ENCODE measurements at regions not wholly inside any gene's neighbourhood (a gene's known extent, or its start where the extent isn't known, plus 50 kb on each side); places are given as distances from the start of the nearest gene placed in this dataset.
"Not testable (repeated sequence)": the region's sequence is repeated elsewhere in the genome, so short reads cannot be mapped to it uniquely, and the experiment has no call there.

DNA sequence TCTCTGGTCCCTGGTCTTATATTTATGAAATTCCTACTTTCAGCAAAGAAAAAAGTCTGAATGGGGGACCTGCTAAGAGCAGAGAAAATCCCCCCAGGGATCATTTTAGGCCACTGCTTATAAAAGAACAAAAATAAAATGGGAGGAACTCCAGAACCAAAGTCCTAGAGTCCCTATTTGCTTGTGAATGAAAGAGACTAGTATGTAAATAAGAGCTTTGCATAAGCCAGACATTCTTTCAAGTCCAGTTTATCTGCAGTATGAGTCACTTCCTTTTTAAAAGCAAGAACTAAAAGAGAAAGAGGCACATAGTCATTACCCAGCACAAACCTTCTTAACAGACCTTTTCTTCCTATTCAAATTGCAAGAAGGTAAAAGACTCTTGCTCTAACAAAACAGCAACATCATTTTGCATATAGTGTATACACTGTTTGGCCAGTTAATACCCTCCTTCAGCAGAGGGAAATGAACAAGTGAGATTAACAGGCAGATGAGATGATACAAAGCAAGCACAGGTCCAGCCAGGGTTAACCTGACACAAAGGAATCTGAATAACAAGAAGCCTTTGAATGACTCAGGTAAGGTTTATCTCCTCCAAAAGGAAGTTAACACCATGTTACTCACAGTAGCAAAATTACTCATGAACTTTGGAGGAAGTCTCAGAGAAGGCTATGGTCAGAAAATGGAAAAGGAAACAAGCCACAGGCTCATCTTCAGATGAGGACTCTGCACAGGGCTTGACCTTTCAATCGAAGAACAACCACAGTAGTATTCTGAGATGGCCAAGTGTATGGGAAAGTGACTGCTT lies 87.3 kb downstream of the PHLDA1 start:
- H3K9me3 ChIP-seq (ENCODE audit: control insufficient read depth, low read length) = no peaks in the 10 kb centered on the region
- no peak for DNase-seq
- H3K36me3 ChIP-seq (ENCODE audit: control insufficient read depth, insufficient read depth, low read length) = no peaks in the 10 kb centered on the region
- no peaks in the 10 kb centered on the region for H3K27me3 ChIP-seq (replicated peaks; ENCODE audit: control insufficient read depth, insufficient read depth, low read length, poor library complexity, severe bottlenecking)
- H3K4me3 ChIP-seq (ENCODE audit: insufficient read depth, low read depth, low read length, poor library complexity, severe bottlenecking) = no peak overlapping the region
- peak overlapping the region; percentile 47 for H3K27ac ChIP-seq (ENCODE audit: insufficient read depth, low read length, poor library complexity, severe bottlenecking)
- H3K4me1 ChIP-seq (ENCODE audit: control insufficient read depth, insufficient read depth, low read length, poor library complexity, severe bottlenecking) = peaks cover 12% of the 10 kb centered on the region

GRCh38 chr12:75943730-75944096 lies 87.9 kb downstream of the PHLDA1 start:
- Histone ChIP-seq H3K27me3 (replicated peaks; ENCODE audit: control insufficient read depth, insufficient read depth, low read length, poor library complexity, severe bottlenecking) (no peaks in the 10 kb centered on the region), H3K4me3 (ENCODE audit: insufficient read depth, low read depth, low read length, poor library complexity, severe bottlenecking) (no peak overlapping the region), H3K4me1 (ENCODE audit: control insufficient read depth, insufficient read depth, low read length, poor library complexity, severe bottlenecking) (peaks cover 12% of the 10 kb centered on the region), H3K36me3 (ENCODE audit: control insufficient read depth, insufficient read depth, low read length) (no peaks in the 10 kb centered on the region), H3K27ac (ENCODE audit: insufficient read depth, low read length, poor library complexity, severe bottlenecking) (peak overlapping the region; percentile 47), H3K9me3 (ENCODE audit: control insufficient read depth, low read length) (no peaks in the 10 kb centered on the region)
- no peak for DNase-seq

- peaks cover 12% of the 10 kb centered on the region for H3K4me1 ChIP-seq (ENCODE audit: control insufficient read depth, insufficient read depth, low read length, poor library complexity, severe bottlenecking)
- H3K9me3 ChIP-seq (ENCODE audit: control insufficient read depth, low read length); H3K36me3 ChIP-seq (ENCODE audit: control insufficient read depth, insufficient read depth, low read length); H3K27ac ChIP-seq (ENCODE audit: insufficient read depth, low read length, poor library complexity, severe bottlenecking); H3K4me3 ChIP-seq (ENCODE audit: insufficient read depth, low read depth, low read length, poor library complexity, severe bottlenecking); DNase-seq; H3K27me3 ChIP-seq (replicated peaks; ENCODE audit: control insufficient read depth, insufficient read depth, low read length, poor library complexity, severe bottlenecking): not testable (repeated sequence)
These were observed 89.9 kb downstream of the PHLDA1 start for GRCh38 chr12:75941661-75942060.

DNA sequence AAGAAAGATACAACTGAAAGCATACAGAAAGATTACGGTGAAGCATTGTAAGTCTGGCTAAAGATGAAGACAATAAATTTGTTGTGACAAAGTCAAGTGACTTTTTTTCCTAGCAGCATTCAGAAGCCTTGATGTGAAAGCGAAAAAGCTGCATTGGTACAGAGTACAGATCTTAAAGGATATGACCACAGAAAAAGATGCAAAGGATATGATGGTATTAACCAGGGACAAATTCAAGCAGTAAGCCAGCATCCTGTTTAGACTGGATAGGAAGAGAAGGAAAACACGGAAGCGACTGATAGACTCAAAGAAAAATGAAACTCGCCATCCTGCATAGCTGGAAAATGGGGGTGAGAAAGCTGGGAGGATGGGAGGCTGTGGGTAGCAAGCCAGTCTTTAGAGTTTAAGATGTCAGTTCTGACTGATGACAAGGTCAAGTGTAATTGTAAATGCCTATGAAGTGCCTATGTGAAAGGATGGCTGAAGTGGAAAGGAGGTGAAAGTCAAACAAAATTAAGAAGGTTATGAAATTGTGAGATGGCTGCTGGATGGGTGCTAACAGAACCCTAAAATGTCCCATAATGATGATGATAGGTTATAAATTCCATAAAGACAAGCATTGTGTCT lies 92.4 kb downstream of the PHLDA1 start:
- no peak for DNase-seq
- no peaks in the 10 kb centered on the region for H3K9me3 ChIP-seq (ENCODE audit: control insufficient read depth, low read length)
- no peaks in the 10 kb centered on the region for H3K36me3 ChIP-seq (ENCODE audit: control insufficient read depth, insufficient read depth, low read length)
- no peaks in the 10 kb centered on the region for H3K27me3 ChIP-seq (replicated peaks; ENCODE audit: control insufficient read depth, insufficient read depth, low read length, poor library complexity, severe bottlenecking)
- no peak overlapping the region for H3K27ac ChIP-seq (ENCODE audit: insufficient read depth, low read length, poor library complexity, severe bottlenecking)
- H3K4me1 ChIP-seq (ENCODE audit: control insufficient read depth, insufficient read depth, low read length, poor library complexity, severe bottlenecking) = peaks cover 7% of the 10 kb centered on the region
- H3K4me3 ChIP-seq (ENCODE audit: insufficient read depth, low read depth, low read length, poor library complexity, severe bottlenecking) = no peak overlapping the region

DNA sequence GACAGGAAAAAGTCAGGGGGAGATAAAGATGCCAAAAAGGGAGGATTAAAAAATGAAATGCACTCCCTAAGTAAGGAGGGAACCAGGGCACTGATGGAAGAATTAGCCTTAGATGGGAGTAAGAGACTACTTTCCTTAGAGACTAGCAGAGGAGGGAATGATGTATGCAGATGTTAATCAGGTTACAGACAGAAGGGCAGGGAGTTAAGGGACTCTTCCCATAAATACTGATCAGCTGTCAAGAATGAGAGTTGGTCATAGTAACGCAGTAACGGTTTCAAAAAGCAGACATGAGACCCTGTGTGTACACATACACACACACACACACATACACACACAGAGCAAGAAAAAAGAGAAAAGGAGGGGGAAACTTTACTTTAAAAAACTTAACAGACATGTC lies 93.4 kb downstream of the PHLDA1 start:
- H3K27ac ChIP-seq (ENCODE audit: insufficient read depth, low read length, poor library complexity, severe bottlenecking) = no peak overlapping the region
- no peaks in the 10 kb centered on the region for H3K36me3 ChIP-seq (ENCODE audit: control insufficient read depth, insufficient read depth, low read length)
- H3K27me3 ChIP-seq (replicated peaks; ENCODE audit: control insufficient read depth, insufficient read depth, low read length, poor library complexity, severe bottlenecking) = no peaks in the 10 kb centered on the region
- peaks cover 6% of the 10 kb centered on the region for H3K4me1 ChIP-seq (ENCODE audit: control insufficient read depth, insufficient read depth, low read length, poor library complexity, severe bottlenecking)
- no peaks in the 10 kb centered on the region for H3K9me3 ChIP-seq (ENCODE audit: control insufficient read depth, low read length)
- no peak for DNase-seq
- H3K4me3 ChIP-seq (ENCODE audit: insufficient read depth, low read depth, low read length, poor library complexity, severe bottlenecking) = no peak overlapping the region

- Histone ChIP-seq H3K9me3 (ENCODE audit: control insufficient read depth, low read length) (no peaks in the 10 kb centered on the region), H3K27me3 (replicated peaks; ENCODE audit: control insufficient read depth, insufficient read depth, low read length, poor library complexity, severe bottlenecking) (no peaks in the 10 kb centered on the region), H3K4me3 (ENCODE audit: insufficient read depth, low read depth, low read length, poor library complexity, severe bottlenecking) (no peak overlapping the region), H3K27ac (ENCODE audit: insufficient read depth, low read length, poor library complexity, severe bottlenecking) (no peak overlapping the region), H3K36me3 (ENCODE audit: control insufficient read depth, insufficient read depth, low read length) (no peaks in the 10 kb centered on the region), H3K4me1 (ENCODE audit: control insufficient read depth, insufficient read depth, low read length, poor library complexity, severe bottlenecking) (peaks cover 6% of the 10 kb centered on the region)
- DNase-seq = no peak
These were observed 94.1 kb downstream of the PHLDA1 start for GRCh38 chr12:75937486-75937885.

DNA sequence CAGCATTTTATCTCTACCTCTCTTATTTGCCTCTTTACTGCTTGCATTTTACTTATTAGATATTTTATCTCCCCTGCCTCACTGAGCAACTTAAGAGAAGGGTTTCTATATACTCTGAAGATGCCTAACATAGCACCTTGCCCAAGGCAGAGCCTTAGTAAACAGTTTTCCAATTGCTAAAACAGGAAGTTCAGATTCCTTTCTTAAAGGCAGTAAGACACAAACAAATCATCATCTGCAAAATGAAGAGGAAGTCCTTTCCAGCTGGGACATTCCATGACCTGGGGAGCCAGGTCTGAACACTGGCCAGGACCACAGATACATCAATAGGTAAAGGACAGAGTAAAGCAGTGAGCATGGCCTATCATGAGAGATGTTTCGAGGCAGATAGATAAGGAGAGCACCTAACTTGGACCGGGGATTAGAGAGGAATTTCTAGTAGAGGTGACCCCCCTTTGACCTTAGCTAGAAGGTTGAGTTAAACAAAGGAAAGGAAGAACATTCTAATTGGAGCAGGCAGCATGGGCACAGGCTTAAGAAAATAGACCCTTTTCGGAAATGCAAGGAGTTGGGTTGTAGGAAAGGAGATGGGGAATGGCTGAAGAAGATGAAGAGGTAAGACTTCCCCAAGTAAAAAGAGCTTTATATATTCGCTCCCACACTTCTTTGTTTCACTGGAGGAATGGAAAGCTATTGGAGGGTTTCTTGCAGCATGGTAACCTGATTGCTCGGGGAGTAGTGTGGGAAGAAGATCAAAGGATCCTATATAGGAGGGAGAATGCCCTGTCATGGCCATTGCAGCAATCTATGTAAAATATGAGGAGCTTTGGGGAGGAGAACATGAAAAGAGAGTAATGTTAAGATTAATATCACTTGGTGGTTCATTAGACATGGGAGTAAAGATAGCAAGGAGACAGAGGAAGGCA lies 94.8 kb downstream of the PHLDA1 start:
- no peak overlapping the region for H3K4me3 ChIP-seq (ENCODE audit: insufficient read depth, low read depth, low read length, poor library complexity, severe bottlenecking)
- H3K27ac ChIP-seq (ENCODE audit: insufficient read depth, low read length, poor library complexity, severe bottlenecking) = no peak overlapping the region
- H3K4me1 ChIP-seq (ENCODE audit: control insufficient read depth, insufficient read depth, low read length, poor library complexity, severe bottlenecking) = peaks cover 6% of the 10 kb centered on the region
- H3K27me3 ChIP-seq (replicated peaks; ENCODE audit: control insufficient read depth, insufficient read depth, low read length, poor library complexity, severe bottlenecking) = no peaks in the 10 kb centered on the region
- no peaks in the 10 kb centered on the region for H3K36me3 ChIP-seq (ENCODE audit: control insufficient read depth, insufficient read depth, low read length)
- no peaks in the 10 kb centered on the region for H3K9me3 ChIP-seq (ENCODE audit: control insufficient read depth, low read length)
- no peak for DNase-seq

- Histone ChIP-seq H3K27me3 (replicated peaks; ENCODE audit: control insufficient read depth, insufficient read depth, low read length, poor library complexity, severe bottlenecking) (no peaks in the 10 kb centered on the region), H3K9me3 (ENCODE audit: control insufficient read depth, low read length) (no peaks in the 10 kb centered on the region), H3K4me3 (ENCODE audit: insufficient read depth, low read depth, low read length, poor library complexity, severe bottlenecking) (no peak overlapping the region), H3K4me1 (ENCODE audit: control insufficient read depth, insufficient read depth, low read length, poor library complexity, severe bottlenecking) (peaks cover 6% of the 10 kb centered on the region), H3K36me3 (ENCODE audit: control insufficient read depth, insufficient read depth, low read length) (no peaks in the 10 kb centered on the region), H3K27ac (ENCODE audit: insufficient read depth, low read length, poor library complexity, severe bottlenecking) (no peak overlapping the region)
- DNase-seq = no peak
These were observed 95.9 kb downstream of the PHLDA1 start for GRCh38 chr12:75935539-75936242.

GRCh38 chr12:75933101-75933500 lies 98.5 kb downstream of the PHLDA1 start:
- Histone ChIP-seq H3K4me1 (ENCODE audit: control insufficient read depth, insufficient read depth, low read length, poor library complexity, severe bottlenecking) (peaks cover 6% of the 10 kb centered on the region), H3K36me3 (ENCODE audit: control insufficient read depth, insufficient read depth, low read length) (no peaks in the 10 kb centered on the region), H3K27me3 (replicated peaks; ENCODE audit: control insufficient read depth, insufficient read depth, low read length, poor library complexity, severe bottlenecking) (no peaks in the 10 kb centered on the region), H3K4me3 (ENCODE audit: insufficient read depth, low read depth, low read length, poor library complexity, severe bottlenecking) (no peak overlapping the region), H3K9me3 (ENCODE audit: control insufficient read depth, low read length) (no peaks in the 10 kb centered on the region), H3K27ac (ENCODE audit: insufficient read depth, low read length, poor library complexity, severe bottlenecking) (no peak overlapping the region)
- DNase-seq = no peak

All from effector memory CD4-positive, alpha-beta T cell (primary cell).